Naive thymus-derived CD4-positive, alpha-beta T cell (primary cell): ENCODE measurements at regions not wholly inside any gene's neighbourhood (a gene's known extent, or its start where the extent isn't known, plus 50 kb on each side); places are given as distances from the start of the nearest gene placed in this dataset.

Source experiments
- ATAC-seq: fragments of 150-1000 bp; cut with Tn5 transposase; 2 replicates; pipeline ENCODE4 v1.10.0; 2021; ENCODE audit warnings: mild to moderate bottlenecking, moderate library complexity
- CTCF ChIA-PET: fragments of 350-600 bp; sonication (Branson Sonifier 250); formaldehyde crosslinking; loops from one replicate; lab custom pipeline; 2021; ENCODE audit warnings: antibody characterized with exemption; lab: Charles Lee
- POLR2A ChIA-PET: fragments of 350-600 bp; sonication (Branson Sonifier 250); formaldehyde crosslinking; loops from one replicate; lab custom pipeline; 2021; ENCODE audit warnings: antibody characterized with exemption, inconsistent platforms; lab: Charles Lee
- DNase-seq, 9 donors: peaks; one replicate each; pipeline versions ENCODE4 v3.0.0 to v3.0.0-alpha.2; 2020 to 2022; ENCODE audit warnings: mixed read lengths in 1 of 9
- H3K27ac ChIP-seq: one replicate; pipeline ENCODE4 v1.7.0; 2013; ENCODE audit warnings: mild to moderate bottlenecking, low read depth, low read length, moderate library complexity
- H3K27me3 ChIP-seq, 2 donors: one replicate each; pipeline ENCODE4 v1.7.0; 2013; ENCODE audit warnings: low read length in 2 of 2, mild to moderate bottlenecking in 2 of 2, moderate library complexity in 2 of 2; ENCODE audit not compliant: control insufficient read depth in 2 of 2, insufficient read depth in 2 of 2
- H3K36me3 ChIP-seq, 3 experiments: 1 replicate in 2 of 3; 2 replicates in 1 of 3; pipeline ENCODE4 v1.7.0; 2013; ENCODE audit warnings: low read length in 3 of 3, mild to moderate bottlenecking in 3 of 3, moderate library complexity in 1 of 3; ENCODE audit not compliant: insufficient read depth in 3 of 3, control insufficient read depth in 2 of 3
- H3K4me1 ChIP-seq, 2 donors: one replicate each; pipeline ENCODE4 v1.7.0; 2013; ENCODE audit warnings: low read length in 2 of 2, mild to moderate bottlenecking in 2 of 2, moderate library complexity in 1 of 2; ENCODE audit not compliant: control insufficient read depth in 2 of 2, insufficient read depth in 2 of 2
- H3K4me3 ChIP-seq: 2 replicates; pipeline ENCODE4 v1.7.0; 2013; ENCODE audit warnings: mild to moderate bottlenecking, low read length
- H3K9me3 ChIP-seq, 3 experiments: 1 replicate in 2 of 3; 2 replicates in 1 of 3; pipeline ENCODE4 v1.7.0; 2013; ENCODE audit warnings: low read length in 3 of 3; ENCODE audit not compliant: control insufficient read depth in 2 of 3
- H3K27ac Mint-ChIP-seq, 9 donors: one replicate each; pipeline ENCODE4 v1.8.0; 2020 to 2022; ENCODE audit warnings: mixed read lengths in 9 of 9, mild to moderate bottlenecking in 8 of 9, moderate library complexity in 5 of 9, inconsistent platforms in 2 of 9
- H3K27me3 Mint-ChIP-seq, 5 donors: one replicate each; pipeline ENCODE4 v1.8.0; 2021 to 2022; ENCODE audit warnings: mixed read lengths in 5 of 5, mild to moderate bottlenecking in 1 of 5
- H3K36me3 Mint-ChIP-seq, 5 donors: one replicate each; pipeline ENCODE4 v1.8.0; 2020 to 2022; ENCODE audit warnings: mixed read lengths in 5 of 5, mild to moderate bottlenecking in 3 of 5, inconsistent platforms in 1 of 5
- H3K4me1 Mint-ChIP-seq, 7 donors: one replicate each; pipeline ENCODE4 v1.8.0; 2020 to 2022; ENCODE audit warnings: mixed read lengths in 7 of 7, mild to moderate bottlenecking in 3 of 7, inconsistent platforms in 1 of 7
- H3K4me3 Mint-ChIP-seq, 10 donors: one replicate each; pipeline ENCODE4 v1.8.0; 2020 to 2022; ENCODE audit warnings: mild to moderate bottlenecking in 10 of 10, mixed read lengths in 10 of 10, moderate library complexity in 6 of 10, inconsistent platforms in 2 of 10
- H3K9me3 Mint-ChIP-seq, 11 donors: one replicate each; pipeline ENCODE4 v1.8.0; 2020 to 2022; ENCODE audit warnings: mixed read lengths in 11 of 11, mild to moderate bottlenecking in 4 of 11, inconsistent platforms in 1 of 11, moderate library complexity in 1 of 11
- intact Hi-C, 2 donors: fragments of 100-400 bp; cut with micrococcal nuclease; formaldehyde crosslinking; loops; one replicate each; pipeline ENCODE4 v1.15.1; 2023

DNA sequence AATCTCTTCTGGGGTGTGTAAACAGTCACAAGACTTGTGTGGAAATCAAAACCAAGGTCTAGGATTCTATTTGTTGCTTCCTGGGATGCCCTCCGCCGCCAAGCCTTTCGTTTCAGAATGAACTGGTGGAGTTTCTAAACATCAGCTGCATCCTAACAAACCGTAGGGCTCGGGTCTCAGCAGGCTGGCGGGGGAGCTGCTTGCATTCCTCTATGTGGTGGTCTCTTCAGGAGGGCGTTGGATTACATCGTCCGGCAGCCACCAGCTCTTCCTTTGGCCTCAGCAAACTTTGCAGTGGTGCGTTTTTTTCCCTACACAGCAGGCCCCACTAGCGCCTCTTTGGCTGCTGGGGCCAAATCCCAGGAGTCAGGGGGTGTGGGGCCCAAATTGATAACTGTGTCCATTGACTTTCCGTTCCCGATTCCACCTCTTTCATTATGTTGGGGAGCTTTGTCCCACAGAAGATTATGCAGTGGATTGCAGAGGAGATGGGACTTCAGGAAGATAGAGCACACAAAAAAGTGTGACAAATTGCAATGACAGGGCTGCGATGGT lies 390.0 kb upstream of the NR2F2 start:
- no peak overlapping the region for H3K27ac Mint-ChIP-seq
- H3K27me3 Mint-ChIP-seq, result peaks cover 3 to 13% (median 4%) of the 10 kb centered on the region in 5 donors
- DNase-seq (no peak), ATAC-seq (no peak)
- H3K9me3 ChIP-seq, result no peaks in the 10 kb centered on the region
- CTCF ChIA-PET, result no interaction called here
- H3K4me1 ChIP-seq, result no peaks in the 10 kb centered on the region
- no peak overlapping the region for H3K4me3 Mint-ChIP-seq
- intact Hi-C loops, result no loop called here
- POLR2A ChIA-PET, result no interaction called here
- peaks cover 0 to 5% (median 0%) of the 10 kb centered on the region in 11 donors for H3K9me3 Mint-ChIP-seq
- no peak overlapping the region for H3K4me3 ChIP-seq
- no peak overlapping the region for H3K27ac ChIP-seq
- peaks cover 0 to 7% (median 0%) of the 10 kb centered on the region in 7 donors for H3K4me1 Mint-ChIP-seq
- peaks cover 0 to 6% (median 0%) of the 10 kb centered on the region in 5 donors for H3K36me3 Mint-ChIP-seq
- no peaks in the 10 kb centered on the region for H3K36me3 ChIP-seq
- no peaks in the 10 kb centered on the region for H3K27me3 ChIP-seq

DNA sequence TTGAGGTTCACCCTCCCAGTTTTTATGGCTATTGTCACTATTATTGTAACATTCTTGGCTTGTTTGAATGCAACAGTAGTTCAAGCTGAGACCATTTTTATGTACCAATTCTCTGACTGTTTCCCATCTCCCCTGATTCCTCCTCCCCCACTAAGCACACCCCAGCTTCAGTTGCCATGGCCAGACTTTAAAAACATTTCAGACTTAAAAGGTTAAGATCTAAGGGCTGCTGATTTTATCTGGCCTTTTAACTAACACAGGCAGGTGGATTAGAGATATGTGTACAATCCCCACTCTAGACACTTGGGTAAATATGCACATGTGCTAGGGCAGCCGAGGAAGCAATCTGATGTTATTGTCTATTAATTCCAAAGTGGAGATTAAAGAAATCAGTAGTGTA lies 386.3 kb upstream of the NR2F2 start:
- Histone ChIP-seq H3K4me1 (no peaks in the 10 kb centered on the region), H3K27me3 (no peaks in the 10 kb centered on the region), H3K27ac (no peak overlapping the region), H3K9me3 (no peaks in the 10 kb centered on the region), H3K36me3 (no peaks in the 10 kb centered on the region), H3K4me3 (no peak overlapping the region)
- peaks cover 6 to 21% (median 10%) of the 10 kb centered on the region in 5 donors for H3K27me3 Mint-ChIP-seq
- ChIA-PET CTCF (no interaction called here), POLR2A (no interaction called here)
- H3K27ac Mint-ChIP-seq, result no peak overlapping the region
- ATAC-seq (no peak), DNase-seq (no peak)
- peaks cover 0 to 7% (median 0%) of the 10 kb centered on the region in 7 donors for H3K4me1 Mint-ChIP-seq
- H3K9me3 Mint-ChIP-seq, result peaks cover 0 to 5% (median 0%) of the 10 kb centered on the region in 11 donors
- H3K4me3 Mint-ChIP-seq, result no peak overlapping the region
- peaks cover 0 to 6% (median 0%) of the 10 kb centered on the region in 5 donors for H3K36me3 Mint-ChIP-seq
- intact Hi-C loops, result no loop called here

DNA sequence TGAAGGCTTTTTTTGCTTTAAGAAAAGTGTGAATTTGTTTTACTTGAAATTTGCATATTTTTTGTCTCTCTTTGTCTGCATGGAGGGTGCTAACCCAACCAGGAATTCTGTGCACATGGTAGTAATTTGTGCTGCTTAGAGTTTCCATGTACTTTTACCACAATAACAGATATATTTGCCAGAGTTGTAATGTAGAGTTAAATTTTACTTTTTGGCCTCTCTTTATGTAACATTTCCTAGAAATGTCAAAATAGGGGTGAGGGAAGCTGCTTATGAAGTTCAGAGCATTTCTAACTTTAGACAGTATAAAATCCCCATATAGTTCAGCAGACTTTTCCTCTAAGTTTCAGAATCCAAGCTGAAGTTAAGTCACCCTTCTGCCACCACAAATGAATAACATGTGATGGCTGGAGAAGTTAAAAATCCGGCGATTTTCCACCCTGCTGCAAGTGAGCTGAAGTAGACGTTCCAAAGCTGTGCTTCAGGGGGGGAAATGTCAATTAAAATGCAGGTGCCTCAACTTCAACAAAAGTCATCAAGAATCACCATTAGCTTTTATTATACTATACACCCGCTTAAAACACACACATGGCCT lies 385.7 kb upstream of the NR2F2 start:
- DNase-seq (no peak), ATAC-seq (no peak)
- no peak overlapping the region for H3K27ac ChIP-seq
- intact Hi-C loops, result no loop called here
- no peaks in the 10 kb centered on the region for H3K9me3 ChIP-seq
- no peak overlapping the region for H3K4me3 Mint-ChIP-seq
- no peaks in the 10 kb centered on the region for H3K36me3 ChIP-seq
- H3K4me3 ChIP-seq, result no peak overlapping the region
- peaks cover 6 to 21% (median 10%) of the 10 kb centered on the region in 5 donors for H3K27me3 Mint-ChIP-seq
- no peaks in the 10 kb centered on the region for H3K27me3 ChIP-seq
- H3K36me3 Mint-ChIP-seq, result peaks cover 0 to 6% (median 0%) of the 10 kb centered on the region in 5 donors
- no peak overlapping the region for H3K27ac Mint-ChIP-seq
- ChIA-PET POLR2A (no interaction called here), CTCF (no interaction called here)
- peaks cover 0 to 7% (median 0%) of the 10 kb centered on the region in 7 donors for H3K4me1 Mint-ChIP-seq
- H3K9me3 Mint-ChIP-seq, result peaks cover 0 to 5% (median 0%) of the 10 kb centered on the region in 11 donors
- no peaks in the 10 kb centered on the region for H3K4me1 ChIP-seq

DNA sequence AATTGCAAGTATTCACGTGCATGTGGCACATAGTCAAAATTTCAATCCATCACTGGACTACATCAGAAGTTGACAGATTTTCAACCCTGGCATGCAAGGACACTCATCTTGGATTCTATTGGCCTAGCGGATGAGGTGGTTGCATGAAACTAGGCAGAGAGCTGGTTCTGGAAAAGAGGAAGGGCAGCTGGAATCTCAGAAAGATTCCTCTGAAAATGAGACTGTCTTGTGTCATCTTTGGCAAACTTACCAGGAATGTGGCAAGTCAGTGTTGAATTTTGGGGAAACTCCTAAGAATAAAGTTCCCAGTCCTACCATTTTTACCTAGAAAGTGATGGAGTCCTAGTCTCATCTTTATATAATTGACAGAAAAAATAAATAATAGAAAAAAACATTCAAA lies 384.3 kb upstream of the NR2F2 start:
- no peak for ATAC-seq
- H3K36me3 Mint-ChIP-seq, result peaks cover 0 to 6% (median 0%) of the 10 kb centered on the region in 5 donors
- no peaks in the 10 kb centered on the region for H3K27me3 ChIP-seq
- no peaks in the 10 kb centered on the region for H3K4me1 ChIP-seq
- H3K9me3 ChIP-seq, result no peaks in the 10 kb centered on the region
- H3K4me1 Mint-ChIP-seq, result peaks cover 0 to 7% (median 0%) of the 10 kb centered on the region in 7 donors
- H3K4me3 ChIP-seq, result no peak overlapping the region
- no peaks in the 10 kb centered on the region for H3K36me3 ChIP-seq
- intact Hi-C loops, result no loop called here
- H3K9me3 Mint-ChIP-seq, result peaks cover 0 to 5% (median 0%) of the 10 kb centered on the region in 11 donors
- ChIA-PET CTCF (no interaction called here), POLR2A (no interaction called here)
- no peak overlapping the region for H3K27ac Mint-ChIP-seq
- DNase-seq, result no peak
- H3K4me3 Mint-ChIP-seq, result no peak overlapping the region
- H3K27me3 Mint-ChIP-seq, result peaks cover 8 to 21% (median 10%) of the 10 kb centered on the region in 5 donors
- no peak overlapping the region for H3K27ac ChIP-seq

DNA sequence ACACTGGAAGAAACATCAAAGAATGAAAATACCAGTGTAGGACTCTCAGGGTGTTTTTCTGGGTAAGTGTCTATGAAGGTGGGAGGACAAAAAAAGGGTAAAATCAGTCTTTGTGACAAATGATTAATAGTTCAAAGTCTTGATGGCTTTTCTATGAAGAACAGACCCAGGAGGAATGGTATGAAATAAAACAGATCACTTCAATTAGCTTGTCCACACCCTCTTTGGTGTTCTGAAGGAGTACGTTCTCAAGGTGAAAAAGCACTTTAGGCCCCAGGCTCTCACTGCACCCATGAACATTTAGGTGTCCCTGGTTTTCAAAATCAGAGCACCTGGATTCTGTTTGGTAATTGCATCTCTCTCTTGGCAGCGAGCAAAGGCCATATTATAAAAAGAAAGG lies 383.6 kb upstream of the NR2F2 start:
- Histone ChIP-seq H3K36me3 (no peaks in the 10 kb centered on the region), H3K4me1 (no peaks in the 10 kb centered on the region), H3K9me3 (no peaks in the 10 kb centered on the region), H3K4me3 (no peak overlapping the region), H3K27me3 (no peaks in the 10 kb centered on the region), H3K27ac (no peak overlapping the region)
- peaks cover 8 to 21% (median 10%) of the 10 kb centered on the region in 5 donors for H3K27me3 Mint-ChIP-seq
- no peak overlapping the region for H3K4me3 Mint-ChIP-seq
- peaks cover 0 to 7% (median 0%) of the 10 kb centered on the region in 7 donors for H3K4me1 Mint-ChIP-seq
- no peak overlapping the region for H3K27ac Mint-ChIP-seq
- ChIA-PET POLR2A (no interaction called here), CTCF (no interaction called here)
- DNase-seq (no peak), ATAC-seq (no peak)
- H3K36me3 Mint-ChIP-seq, result peaks cover 0 to 6% (median 0%) of the 10 kb centered on the region in 5 donors
- H3K9me3 Mint-ChIP-seq, result peaks cover 0 to 5% (median 0%) of the 10 kb centered on the region in 11 donors
- intact Hi-C loops, result no loop called here

DNA sequence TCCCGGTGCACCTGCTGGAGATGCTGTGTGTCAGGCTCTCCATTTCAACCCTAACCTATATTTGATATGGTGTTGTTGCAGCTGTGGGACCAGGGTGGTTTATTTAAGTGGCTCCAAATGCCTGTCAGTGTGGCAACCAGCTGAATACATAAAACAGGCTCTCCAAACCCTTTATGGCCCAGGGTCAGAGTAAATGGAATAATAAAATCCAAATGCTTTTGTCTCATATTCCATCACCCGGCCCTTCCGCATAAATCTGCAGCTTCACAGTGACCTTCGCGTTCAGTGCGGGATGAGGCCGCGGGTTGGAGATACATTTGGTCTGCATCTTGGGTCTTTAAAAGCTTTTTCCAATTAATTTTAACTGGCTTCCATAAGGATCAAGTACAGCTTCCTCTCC lies 382.1 kb upstream of the NR2F2 start:
- H3K36me3 Mint-ChIP-seq, result peaks cover 0 to 7% (median 0%) of the 10 kb centered on the region in 5 donors
- intact Hi-C loops, result no loop called here
- DNase-seq, result no peak
- H3K4me1 Mint-ChIP-seq, result peaks cover 0 to 7% (median 2%) of the 10 kb centered on the region in 7 donors
- ChIA-PET POLR2A (no interaction called here), CTCF (no interaction called here)
- Histone ChIP-seq H3K4me1 (no peaks in the 10 kb centered on the region), H3K27me3 (no peaks in the 10 kb centered on the region), H3K4me3 (no peak overlapping the region), H3K9me3 (no peaks in the 10 kb centered on the region), H3K27ac (no peak overlapping the region), H3K36me3 (no peaks in the 10 kb centered on the region)
- H3K4me3 Mint-ChIP-seq, result no peak overlapping the region
- H3K9me3 Mint-ChIP-seq, result peaks cover 0 to 8% (median 0%) of the 10 kb centered on the region in 11 donors
- ATAC-seq, result no peak
- no peak overlapping the region for H3K27ac Mint-ChIP-seq
- H3K27me3 Mint-ChIP-seq, result peaks cover 5 to 17% (median 10%) of the 10 kb centered on the region in 5 donors

DNA sequence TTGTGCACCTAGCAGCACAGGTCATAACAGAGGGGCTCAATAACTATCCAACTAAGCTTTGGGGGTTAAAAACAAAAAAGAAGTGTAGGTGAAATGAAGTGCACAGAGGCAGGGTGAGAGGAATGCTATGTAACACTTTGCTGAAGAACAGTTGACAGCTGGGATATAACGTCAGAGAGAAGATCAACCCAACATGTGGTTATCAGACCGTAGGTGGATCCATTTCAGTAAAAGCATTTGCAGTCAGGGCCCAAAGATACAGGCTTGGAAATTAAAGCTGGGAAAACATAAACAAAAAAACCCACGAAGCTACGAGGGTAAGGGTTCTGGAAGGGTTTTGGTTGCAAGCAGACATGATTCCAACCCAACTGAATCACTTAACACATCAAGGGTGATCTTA lies 377.5 kb upstream of the NR2F2 start:
- Mint-ChIP-seq H3K4me3 (no peak overlapping the region), H3K27me3 (peaks cover 0 to 8% (median 4%) of the 10 kb centered on the region in 5 donors), H3K27ac (no peak overlapping the region), H3K9me3 (peaks cover 1 to 14% (median 5%) of the 10 kb centered on the region in 11 donors), H3K4me1 (peaks cover 0 to 2% (median 0%) of the 10 kb centered on the region in 7 donors), H3K36me3 (peaks cover 0 to 7% (median 0%) of the 10 kb centered on the region in 5 donors)
- Histone ChIP-seq H3K36me3 (no peaks in the 10 kb centered on the region), H3K9me3 (no peaks in the 10 kb centered on the region), H3K27ac (no peak overlapping the region), H3K27me3 (no peaks in the 10 kb centered on the region), H3K4me1 (no peaks in the 10 kb centered on the region), H3K4me3 (no peak overlapping the region)
- ATAC-seq, result no peak
- no peak for DNase-seq
- ChIA-PET POLR2A (no interaction called here), CTCF (no interaction called here)
- intact Hi-C loops, result no loop called here
